RWPE1 (cell line): ENCODE measurements at regions not wholly inside any gene's neighbourhood (a gene's known extent, or its start where the extent isn't known, plus 50 kb on each side); places are given as distances from the start of the nearest gene placed in this dataset.

Experiments
- CTCF ChIA-PET: fragments of 350-600 bp; sonication (Branson Sonifier 250); formaldehyde crosslinking; extraction: SDS; loops from one replicate; lab custom pipeline; 2021; lab: Yijun Ruan, JAX
- POLR2A ChIA-PET: fragments of 400-600 bp; formaldehyde crosslinking; extraction: SDS; loops from one replicate; lab custom pipeline; 2020; ENCODE audit warnings: antibody characterized with exemption; ENCODE audit not compliant: low non-redundant PET; lab: Yijun Ruan, JAX
- DNase-seq: peaks from one replicate; pipeline ENCODE4 v3.0.0; 2012; ENCODE audit warnings: low spot score
- H3K27ac ChIP-seq: fragments of 450-650 bp; 2 replicates; pipeline ENCODE4 v1.5.1; 2017
- CTCF ChIP-seq: fragments of 450-650 bp; conservative IDR thresholded peaks from 2 replicates; pipeline ENCODE4 v1.5.1; 2017; ENCODE audit warnings: low read depth, mild to moderate bottlenecking

GRCh38 chr2:225742487-225742886 is 343.0 kb downstream of the NYAP2 start:
- POLR2A ChIA-PET = no interaction called here

GRCh38 chr2:225740086-225740485 is 340.6 kb downstream of the NYAP2 start:
- ChIA-PET POLR2A (no interaction called here), CTCF (no interaction called here)
- no peak for TF ChIP-seq CTCF
- H3K27ac ChIP-seq = no peak overlapping the region
- no peak for DNase-seq

More at GRCh38 chr2:225742487-225742886, 343.0 kb downstream of the NYAP2 start:
- CTCF ChIA-PET = no interaction called here
- DNase-seq = no peak
- no peak for TF ChIP-seq CTCF
- no peak overlapping the region for H3K27ac ChIP-seq

DNA sequence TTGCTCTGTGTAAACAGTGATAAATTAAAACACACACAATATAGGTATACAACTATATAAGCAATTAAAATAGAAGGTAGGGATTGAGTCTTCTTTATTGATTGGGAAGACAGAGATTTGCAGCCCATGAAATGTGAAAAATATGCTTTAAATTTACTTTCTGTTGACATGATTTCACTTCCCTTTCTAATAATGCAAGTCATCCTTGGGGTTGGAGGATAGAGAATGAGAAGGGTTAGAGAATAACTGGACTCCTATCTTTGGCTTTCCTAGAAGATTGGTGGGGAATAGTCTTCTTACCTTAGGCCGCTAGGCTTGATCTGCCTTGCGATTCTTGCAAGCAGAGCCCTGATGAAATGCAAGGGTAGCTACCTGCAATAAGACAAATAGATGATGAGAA is 339.8 kb downstream of the NYAP2 start:
- TF ChIP-seq CTCF = no peak
- ChIA-PET POLR2A (no interaction called here), CTCF (no interaction called here)
- no peak overlapping the region for H3K27ac ChIP-seq
- no peak for DNase-seq

GRCh38 chr2:225738735-225739134 is 339.2 kb downstream of the NYAP2 start:
- DNase-seq = no peak
- no peak overlapping the region for H3K27ac ChIP-seq
- ChIA-PET CTCF (no interaction called here), POLR2A (no interaction called here)
- no peak for TF ChIP-seq CTCF

GRCh38 chr2:225737556-225737955 is 338.0 kb downstream of the NYAP2 start:
- TF ChIP-seq CTCF = no peak
- peak overlapping the region; percentile 71 for H3K27ac ChIP-seq
- ChIA-PET CTCF (interaction anchor here (0.6 kb wide), 2 partner anchors 64 to 152 kb away, joined by 3 read pairs; no protein-coding TSS in a partner anchor), POLR2A (no interaction called here)
- DNase-seq = peak; percentile 68

DNA sequence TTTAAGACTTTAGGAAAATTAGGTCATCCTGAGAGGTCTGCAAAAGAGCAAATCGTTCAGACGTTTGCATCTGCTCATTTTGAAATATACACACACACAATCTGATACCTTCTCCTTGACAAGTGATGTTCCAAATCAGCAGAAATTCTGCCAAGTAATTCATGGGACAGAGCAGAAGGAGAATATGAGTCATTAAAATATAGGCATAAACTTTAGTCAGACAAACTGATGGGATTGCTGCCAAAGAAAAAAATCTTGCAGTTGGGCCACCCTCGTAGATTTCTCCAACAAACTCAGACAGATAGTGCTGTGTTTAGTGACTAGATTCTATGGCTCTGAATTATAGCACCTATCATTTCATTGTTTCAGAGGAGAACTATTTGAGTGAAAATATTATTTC is 336.3 kb downstream of the NYAP2 start:
- ChIA-PET POLR2A (no interaction called here), CTCF (no interaction called here)
- no peak for TF ChIP-seq CTCF
- no peak overlapping the region for H3K27ac ChIP-seq
- DNase-seq = peak; percentile 65

DNA sequence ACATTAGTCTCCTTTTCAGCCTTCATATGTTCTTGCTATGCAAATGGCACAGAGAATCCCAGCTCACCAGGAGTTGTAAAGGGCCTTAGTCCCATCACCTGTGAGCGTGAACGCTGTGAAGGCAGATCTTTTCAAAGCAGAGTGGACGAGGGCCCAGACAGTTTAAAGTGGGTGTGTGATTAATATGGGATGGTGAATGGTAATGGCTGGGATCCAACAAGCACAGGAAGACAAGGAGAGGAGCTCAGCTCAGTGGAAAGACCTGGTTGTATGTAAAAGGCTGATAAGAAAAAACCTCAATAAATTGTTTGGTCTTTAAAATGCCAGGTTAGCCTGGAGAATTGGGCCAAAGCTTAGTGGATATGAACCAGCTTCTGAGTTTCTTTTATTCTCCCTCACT is 326.2 kb downstream of the NYAP2 start:
- POLR2A ChIA-PET = no interaction called here
- no peak for TF ChIP-seq CTCF
- DNase-seq = no peak
- H3K27ac ChIP-seq = no peak overlapping the region
- CTCF ChIA-PET = no interaction called here
